Neutrophil (primary cell): ENCODE measurements at regions not wholly inside any gene's neighbourhood (a gene's known extent, or its start where the extent isn't known, plus 50 kb on each side); places are given as distances from the start of the nearest gene placed in this dataset.

Experiments used
- H3K27ac ChIP-seq: fragments of 200-600 bp; sonication (generic); 2 replicates; pipeline ENCODE4 v1.5.1; 2016; ENCODE audit warnings: mild to moderate bottlenecking, moderate library complexity
- H3K27me3 ChIP-seq: fragments of 200-600 bp; sonication (generic); 2 replicates; pipeline ENCODE4 v1.6.0; 2016; ENCODE audit warnings: mild to moderate bottlenecking
- H3K36me3 ChIP-seq: fragments of 200-600 bp; sonication (generic); 2 replicates; pipeline ENCODE4 v1.5.1; 2017
- H3K4me1 ChIP-seq, 2 experiments: fragments of 200-600 bp in 1 of 2; sonication (generic) in 1 of 2; 1 replicate in 1 of 2; 2 replicates in 1 of 2; pipeline versions ENCODE4 v1.5.1 to v1.6.1; 2013 to 2016; ENCODE audit warnings: low read depth in 1 of 2, low read length in 1 of 2, mild to moderate bottlenecking in 1 of 2, moderate library complexity in 1 of 2; ENCODE audit not compliant: control insufficient read depth in 1 of 2, insufficient read depth in 1 of 2
- H3K4me3 ChIP-seq, 2 experiments: fragments of 200-600 bp in 1 of 2; sonication (generic) in 1 of 2; 1 replicate in 1 of 2; 2 replicates in 1 of 2; pipeline ENCODE4 v1.5.1; 2013 to 2016; ENCODE audit warnings: low read depth in 1 of 2, low read length in 1 of 2, mild to moderate bottlenecking in 1 of 2, moderate library complexity in 1 of 2
- H3K9me3 ChIP-seq: fragments of 200-600 bp; sonication (generic); 2 replicates; pipeline ENCODE4 v1.5.1; 2016
- CTCF ChIP-seq: fragments of 200-600 bp; sonication (generic); IDR thresholded peaks from 2 replicates; pipeline ENCODE4 v1.5.1; 2016; ENCODE audit warnings: antibody characterized with exemption

- no peak overlapping the region for H3K27ac ChIP-seq
- no peaks in the 10 kb centered on the region for H3K4me1 ChIP-seq
- no peaks in the 10 kb centered on the region for H3K9me3 ChIP-seq
- no peak overlapping the region for H3K4me3 ChIP-seq
- no peak for TF ChIP-seq CTCF
- peaks cover 16% of the 10 kb centered on the region for H3K27me3 ChIP-seq
- H3K36me3 ChIP-seq = no peaks in the 10 kb centered on the region
Measured at GRCh38 chr3:124297062-124297980, 305.4 kb upstream of the ROPN1 start.

- H3K4me1 ChIP-seq = no peaks in the 10 kb centered on the region
- no peak overlapping the region for H3K27ac ChIP-seq
- no peaks in the 10 kb centered on the region for H3K9me3 ChIP-seq
- H3K36me3 ChIP-seq = no peaks in the 10 kb centered on the region
- no peak overlapping the region for H3K4me3 ChIP-seq
- no peak for TF ChIP-seq CTCF
- peaks cover 16% of the 10 kb centered on the region for H3K27me3 ChIP-seq
Measured at GRCh38 chr3:124298301-124298700, 306.4 kb upstream of the ROPN1 start.

- Histone ChIP-seq H3K4me3 (no peak overlapping the region), H3K27ac (no peak overlapping the region), H3K36me3 (no peaks in the 10 kb centered on the region), H3K4me1 (no peaks in the 10 kb centered on the region), H3K9me3 (no peaks in the 10 kb centered on the region), H3K27me3 (peaks cover 13% of the 10 kb centered on the region)
- no peak for TF ChIP-seq CTCF
Measured at GRCh38 chr3:124298951-124299350, 307.0 kb upstream of the ROPN1 start.

- no peak for TF ChIP-seq CTCF
- no peaks in the 10 kb centered on the region for H3K36me3 ChIP-seq
- H3K4me3 ChIP-seq = no peak overlapping the region
- H3K9me3 ChIP-seq = no peaks in the 10 kb centered on the region
- no peaks in the 10 kb centered on the region for H3K4me1 ChIP-seq
- peaks cover 10% of the 10 kb centered on the region for H3K27me3 ChIP-seq
- H3K27ac ChIP-seq = no peak overlapping the region
Measured at GRCh38 chr3:124299831-124300230, 307.9 kb upstream of the ROPN1 start.

GRCh38 chr3:124300416-124300815 is 308.5 kb upstream of the ROPN1 start:
- H3K4me3 ChIP-seq = no peak overlapping the region
- no peak overlapping the region for H3K27ac ChIP-seq
- H3K27me3 ChIP-seq = peaks cover 10% of the 10 kb centered on the region
- no peaks in the 10 kb centered on the region for H3K36me3 ChIP-seq
- no peaks in the 10 kb centered on the region for H3K9me3 ChIP-seq
- TF ChIP-seq CTCF = no peak
- H3K4me1 ChIP-seq = no peaks in the 10 kb centered on the region
